ENCODE measurements at regions not wholly inside any gene's neighbourhood (a gene's known extent, or its start where the extent isn't known, plus 50 kb on each side); places are given as distances from the start of the nearest gene placed in this dataset.

DNA sequence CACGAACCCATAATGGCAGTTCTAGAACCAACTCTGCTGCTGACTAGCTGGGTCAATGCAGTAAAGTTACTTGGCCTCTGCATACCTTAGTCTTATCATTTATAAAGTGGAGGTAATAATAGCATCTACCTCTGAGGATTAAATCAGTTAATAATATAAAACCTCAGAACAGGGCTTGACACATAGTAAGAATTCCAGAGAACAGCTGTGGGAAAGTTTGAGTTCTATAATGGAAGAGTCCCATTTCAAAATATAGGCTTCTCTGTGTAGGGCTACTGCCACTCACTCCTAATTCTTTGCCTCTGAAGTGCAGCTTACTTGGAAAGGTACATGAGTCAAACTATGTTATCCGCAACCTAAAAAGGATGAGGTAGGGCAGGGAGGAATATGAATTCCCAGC is 269.2 kb upstream of the PRKD1 start:
- TF ChIP-seq EZH2phosphoT487 (IDR thresholded peaks at IDR 0.05; ENCODE audit: insufficient read depth, low read depth) (no peak), EZH2 (IDR thresholded peaks at IDR 0.05; ENCODE audit: insufficient read depth, poor library complexity, severe bottlenecking) (no peak)

All from GM23248 (cell line).